DMS53 treated with DMSO at 0.1 percent for 48 hours (cell line): ENCODE measurements at regions not wholly inside any gene's neighbourhood (a gene's known extent, or its start where the extent isn't known, plus 50 kb on each side); places are given as distances from the start of the nearest gene placed in this dataset.

Source experiments
- DNase-seq: peaks from one replicate; lab custom pipeline; 2025; ENCODE audit not compliant: unreplicated experiment; lab: John Stamatoyannopoulos, UW

DNA sequence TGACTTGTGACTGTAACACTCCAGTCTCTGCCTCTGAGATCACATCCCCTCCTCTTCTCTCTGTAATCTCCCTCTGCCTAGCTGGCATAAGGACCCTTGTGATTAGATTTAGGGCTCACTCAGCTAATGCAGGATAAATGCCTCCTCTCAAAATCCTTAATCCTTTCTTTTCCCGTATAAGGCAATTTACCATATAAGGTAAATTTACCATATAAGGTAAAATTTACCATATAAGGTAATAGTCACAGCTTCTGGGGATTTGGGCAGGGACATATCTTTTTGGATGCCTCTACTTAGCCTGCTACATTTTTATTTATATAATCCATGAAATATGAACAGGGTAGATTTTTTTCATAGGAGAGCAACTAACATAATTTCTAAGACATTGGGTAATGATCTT is 318.0 kb upstream of the PUM3 start:
- no peak for DNase-seq

DNA sequence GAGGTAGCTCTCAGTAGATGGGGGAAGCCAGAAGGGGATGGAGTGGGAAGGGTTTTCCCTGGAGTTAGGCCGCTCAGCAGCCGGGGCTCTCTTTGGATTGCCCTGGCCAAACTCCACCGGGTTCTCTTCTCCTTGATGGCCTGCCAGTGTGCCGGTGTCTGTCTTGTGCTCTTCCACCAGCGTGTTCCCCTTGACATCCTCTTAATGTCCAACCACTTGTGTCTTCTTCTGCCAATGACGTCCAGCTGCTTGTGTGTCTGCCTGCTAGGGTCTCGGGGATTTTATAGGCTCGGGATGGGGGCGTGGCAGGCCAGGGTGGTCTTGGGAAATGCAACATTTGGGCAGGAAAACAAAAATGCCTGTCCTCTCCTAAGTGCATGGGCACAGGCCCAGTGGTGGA is 313.1 kb upstream of the PUM3 start:
- DNase-seq, result no peak

DNA sequence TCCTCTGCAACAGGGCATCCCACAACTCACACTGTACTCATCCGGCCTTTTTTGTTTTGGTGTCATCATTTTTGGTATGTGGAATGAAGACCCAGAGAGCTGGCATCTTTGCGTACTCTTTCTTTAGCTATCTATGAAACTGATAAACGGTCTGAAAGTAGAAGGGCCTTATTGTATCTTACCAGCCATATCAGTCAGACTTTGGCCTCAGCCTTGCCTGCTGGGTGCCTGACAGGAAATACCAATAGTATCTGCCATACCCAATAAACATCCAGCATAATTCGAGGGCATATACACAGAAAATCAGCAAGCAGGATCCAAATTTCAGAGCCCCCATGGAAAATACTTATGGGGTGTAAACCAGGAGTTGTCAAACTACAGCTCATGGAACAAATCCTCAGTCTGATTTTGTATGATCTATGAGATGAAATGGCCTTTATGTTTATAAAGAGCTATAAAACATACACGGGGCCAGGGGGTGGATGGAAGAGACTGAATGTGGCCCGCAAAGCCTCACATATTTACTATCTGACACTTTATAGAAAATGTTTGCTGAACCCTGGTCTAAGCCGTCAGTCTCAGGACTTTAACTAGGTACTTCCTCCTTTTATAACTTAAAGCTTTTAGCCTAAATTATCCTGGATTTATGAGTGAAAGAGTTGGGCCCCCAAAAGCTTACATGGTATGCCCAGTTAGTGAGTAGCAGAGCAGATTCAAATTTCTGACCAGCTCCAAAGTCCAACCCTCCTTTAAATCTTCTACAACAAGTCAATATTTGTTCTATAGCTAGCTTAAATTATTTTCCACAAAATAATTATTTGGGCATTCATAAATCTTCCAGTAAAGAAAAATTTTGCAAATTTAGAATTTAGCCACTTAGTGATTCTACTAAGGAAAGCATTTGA is 308.0 kb upstream of the PUM3 start:
- DNase-seq, result no peak

DNA sequence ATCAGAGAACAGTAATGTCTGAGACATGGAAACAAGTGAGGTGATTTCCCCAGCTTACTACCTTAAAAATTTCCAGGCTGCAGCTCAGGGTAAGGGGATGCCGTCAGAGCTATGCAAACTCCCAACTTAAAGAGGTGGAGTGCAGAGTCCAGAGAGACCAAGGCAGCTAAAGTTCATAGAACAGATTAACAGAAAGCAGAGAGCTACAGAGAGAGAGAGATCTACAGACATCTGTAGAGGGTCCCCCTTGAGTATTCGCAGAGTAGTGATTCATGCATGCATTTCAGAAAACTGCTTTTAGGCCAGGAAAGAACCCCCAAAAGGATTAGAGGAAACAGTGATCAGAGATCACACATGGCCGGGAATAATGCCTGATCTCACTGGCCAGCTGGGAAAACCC is 306.2 kb upstream of the PUM3 start:
- DNase-seq, result no peak

DNA sequence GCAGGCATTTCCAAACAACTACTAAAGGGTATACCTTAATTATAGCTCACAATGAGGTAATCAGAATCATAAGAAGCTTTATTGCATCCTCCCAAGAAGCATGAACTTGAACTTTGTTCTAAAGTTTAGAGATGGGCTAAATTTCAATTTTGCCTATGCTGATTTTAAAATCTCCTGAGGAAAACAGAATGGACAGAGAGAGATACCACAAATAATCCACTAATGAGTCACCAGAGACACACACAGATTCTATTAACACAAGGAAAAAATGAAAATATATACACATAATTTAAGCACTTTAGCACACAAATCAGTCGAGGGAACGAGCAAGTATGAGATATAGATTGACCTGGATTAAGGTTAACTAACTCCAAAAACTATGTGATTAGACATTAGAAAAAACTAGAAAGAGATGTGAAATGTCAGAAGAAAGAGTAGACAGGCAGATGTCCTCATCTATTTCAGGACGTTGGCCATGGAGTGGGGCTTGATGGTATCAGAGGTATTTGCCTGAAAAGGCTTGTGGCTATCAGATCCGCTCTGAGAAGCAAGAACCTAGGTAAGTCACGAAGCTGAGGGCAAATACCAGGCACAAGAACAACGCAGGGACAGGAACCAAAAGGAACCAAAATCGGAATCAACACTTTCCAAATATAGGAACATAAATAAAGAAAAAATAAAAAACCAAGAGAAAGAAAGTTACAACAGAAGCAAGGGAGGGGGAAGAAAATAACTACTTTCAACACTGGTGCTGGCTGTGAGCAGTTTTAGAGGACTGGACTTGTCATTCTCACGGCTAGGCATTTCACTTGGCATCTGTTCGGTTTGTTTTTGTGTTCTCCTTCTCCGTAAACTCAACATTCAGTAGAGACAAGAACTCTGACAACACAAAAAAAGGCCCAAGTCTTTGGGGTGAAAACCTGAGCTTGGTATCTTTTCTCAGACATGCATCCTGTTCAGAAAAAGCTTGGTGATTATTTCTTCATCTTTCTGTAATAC is 294.6 kb upstream of the PUM3 start:
- no peak for DNase-seq

DNA sequence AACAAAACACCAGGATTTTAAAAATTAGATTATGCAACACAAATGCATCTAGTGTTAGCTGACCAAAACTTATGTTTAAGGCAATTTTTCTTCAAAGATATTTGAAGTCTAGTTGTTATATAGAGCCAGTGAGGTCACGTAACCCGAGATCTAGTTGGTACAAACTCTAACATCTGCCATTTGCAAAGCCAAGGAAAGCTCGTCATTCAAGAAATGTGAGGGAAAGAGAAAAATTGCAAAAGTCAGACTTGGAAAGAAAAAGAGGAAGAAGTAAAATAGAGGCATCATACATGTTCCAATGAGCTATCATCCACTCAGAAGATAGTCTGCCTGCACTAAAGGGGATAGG is 293.4 kb upstream of the PUM3 start:
- no peak for DNase-seq

DNA sequence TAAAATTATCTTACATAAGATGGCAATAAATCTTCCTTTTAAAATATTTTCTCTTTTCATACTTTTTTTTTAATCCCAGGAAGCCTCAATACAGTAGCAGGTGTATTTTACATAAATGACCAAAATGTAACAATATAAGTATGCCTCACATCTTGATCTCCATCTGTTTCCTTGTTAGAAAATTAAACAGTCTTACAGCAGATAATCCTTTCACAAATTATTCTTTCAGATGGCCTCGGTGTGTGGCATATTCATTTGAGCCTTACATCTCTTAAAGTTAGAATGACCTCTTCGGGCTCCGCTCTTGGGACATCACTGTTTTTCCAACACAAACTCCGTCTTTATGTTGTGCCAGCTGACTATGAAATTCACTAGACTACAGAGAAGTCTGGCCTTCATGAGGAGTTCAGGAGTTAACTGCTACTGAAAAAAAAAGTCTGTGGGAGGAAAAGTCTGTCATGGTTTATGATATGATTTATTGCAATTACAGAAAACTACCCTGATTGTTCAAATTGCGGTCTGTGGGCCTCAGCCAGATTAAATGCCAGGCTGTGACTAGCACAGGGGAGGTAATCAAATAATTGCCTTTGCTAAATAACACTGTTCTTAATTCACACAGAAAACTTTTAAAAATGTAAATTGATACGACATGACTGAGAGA is 292.9 kb upstream of the PUM3 start:
- no peak for DNase-seq

DNA sequence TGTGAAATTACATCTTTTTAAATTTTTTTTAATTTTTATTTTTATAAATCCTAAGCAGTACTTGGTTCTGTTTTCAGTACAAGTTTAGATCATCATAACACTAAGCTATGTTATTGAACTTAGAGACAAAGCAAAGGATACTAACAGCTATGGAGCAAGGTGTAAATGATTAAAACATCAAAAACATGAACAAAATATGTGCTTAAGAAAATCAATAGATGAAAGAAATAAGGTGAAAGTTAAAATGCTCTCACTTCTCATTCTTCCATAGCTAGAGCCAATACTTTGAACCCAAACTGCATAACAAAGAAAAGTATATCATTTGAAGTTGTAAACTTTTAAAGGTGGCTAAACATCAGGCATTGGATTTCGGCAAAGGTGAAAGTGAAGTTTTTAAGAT is 292.3 kb upstream of the PUM3 start:
- DNase-seq, result no peak

DNA sequence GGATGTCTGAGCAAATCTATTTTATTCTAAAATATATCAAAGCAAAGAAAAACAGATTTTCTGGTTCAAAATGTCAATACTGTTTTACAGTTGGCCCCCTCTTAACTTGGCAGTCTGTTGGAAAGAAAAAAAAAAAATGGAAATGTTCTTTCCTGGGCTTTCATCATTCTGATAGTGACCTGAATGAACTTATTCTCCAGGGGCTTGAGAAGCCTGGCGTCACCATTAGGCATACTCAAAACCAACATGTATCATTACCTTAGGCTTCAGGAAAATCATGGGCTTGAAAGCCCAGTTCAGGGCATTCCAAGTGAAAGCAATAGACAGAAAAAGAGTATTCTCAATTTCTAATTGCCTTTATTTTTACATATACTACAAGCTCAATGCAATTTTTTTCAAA is 283.7 kb upstream of the PUM3 start:
- DNase-seq, result no peak

DNA sequence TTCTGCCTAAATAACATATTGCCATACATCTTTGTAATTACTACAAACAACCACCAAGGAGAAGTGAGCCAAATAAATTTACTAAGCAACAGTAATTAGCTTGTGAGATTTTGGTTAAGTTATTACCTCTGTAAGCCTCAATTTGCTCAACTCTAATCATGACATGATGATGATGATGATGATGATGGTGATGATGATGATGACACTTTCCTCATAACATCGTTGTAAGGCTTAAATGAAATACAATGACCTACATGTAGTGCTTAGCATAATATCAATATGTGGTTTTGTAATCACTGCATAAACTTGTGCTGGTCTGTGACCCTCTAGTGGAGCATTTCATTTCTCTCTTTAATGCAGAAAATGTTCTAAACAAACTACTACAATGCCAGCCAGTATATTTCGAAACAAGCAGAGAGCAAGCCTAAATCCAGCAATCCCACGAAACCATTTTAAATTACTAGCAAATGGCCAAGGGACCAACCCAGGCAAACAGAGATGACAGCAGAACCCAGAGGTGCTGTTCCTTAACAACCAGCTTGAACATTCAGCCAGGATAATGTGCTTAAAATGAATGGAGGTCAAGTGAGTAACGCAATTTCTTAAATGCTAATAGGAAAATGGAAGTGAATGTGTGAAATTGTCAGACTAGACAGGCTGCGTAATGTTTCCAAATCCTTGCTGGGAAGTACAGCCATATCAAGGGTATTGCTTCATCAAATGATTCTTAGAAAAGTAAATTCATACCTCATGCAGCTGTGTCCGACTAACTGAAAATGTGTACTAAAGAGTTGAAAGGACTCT is 281.9 kb upstream of the PUM3 start:
- no peak for DNase-seq

DNA sequence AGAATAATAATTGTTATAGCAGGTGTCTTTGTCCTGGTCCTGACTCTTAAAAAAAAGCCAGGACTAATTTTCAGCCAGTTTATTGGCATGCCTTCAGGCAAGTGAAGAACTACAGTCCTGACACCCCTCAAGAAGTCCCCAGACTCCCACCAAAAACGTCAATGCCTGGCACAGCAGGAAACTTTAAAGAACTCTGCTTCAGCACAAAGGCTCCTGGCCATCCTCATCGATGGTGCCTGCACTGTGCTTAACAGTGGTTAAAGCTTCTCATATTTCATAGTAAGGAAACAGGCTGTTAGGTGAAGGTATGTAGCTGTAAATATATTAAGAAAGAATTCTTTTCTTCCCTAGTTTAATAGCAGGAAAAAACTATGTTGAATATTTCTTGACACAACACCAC is 280.1 kb upstream of the PUM3 start:
- DNase-seq, result no peak

DNA sequence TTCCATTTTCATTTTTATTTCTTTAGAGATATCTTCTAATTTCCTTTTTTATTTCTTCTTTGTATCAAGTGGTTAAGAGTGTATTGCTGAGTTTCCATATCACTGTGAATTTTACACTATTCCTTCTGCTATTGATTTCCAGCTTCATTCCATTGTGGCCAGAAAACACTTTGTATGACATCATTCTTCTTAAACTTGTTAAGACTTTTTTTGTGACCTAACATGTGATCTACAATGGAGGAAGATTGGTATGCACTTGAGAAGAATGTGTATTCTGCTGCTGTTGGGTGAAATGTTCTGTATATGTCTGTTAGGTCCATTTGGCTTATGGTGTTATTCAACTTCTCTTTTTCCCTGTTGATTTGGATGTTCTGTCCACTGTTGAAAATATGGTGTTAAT is 274.2 kb upstream of the PUM3 start:
- DNase-seq, result no peak

DNA sequence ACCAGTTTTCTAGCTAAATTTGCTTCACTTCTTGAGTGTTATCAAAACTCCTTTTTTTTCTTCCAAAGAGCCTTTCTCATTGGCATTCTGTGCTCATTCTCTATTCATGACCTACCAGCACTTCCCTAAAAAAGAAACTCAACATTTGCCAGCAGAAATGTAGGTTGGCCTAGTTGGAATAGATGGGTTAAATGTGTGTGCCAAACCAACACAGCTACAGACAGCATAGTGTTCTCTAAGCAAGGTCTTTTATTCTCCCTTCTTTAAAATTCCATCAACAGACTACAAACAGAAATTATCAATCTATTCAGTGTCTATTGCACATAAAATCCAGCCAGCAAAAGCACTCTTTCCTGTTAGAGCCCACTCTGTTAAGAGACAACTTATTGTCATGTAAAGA is 255.8 kb upstream of the PUM3 start:
- DNase-seq, result no peak

DNA sequence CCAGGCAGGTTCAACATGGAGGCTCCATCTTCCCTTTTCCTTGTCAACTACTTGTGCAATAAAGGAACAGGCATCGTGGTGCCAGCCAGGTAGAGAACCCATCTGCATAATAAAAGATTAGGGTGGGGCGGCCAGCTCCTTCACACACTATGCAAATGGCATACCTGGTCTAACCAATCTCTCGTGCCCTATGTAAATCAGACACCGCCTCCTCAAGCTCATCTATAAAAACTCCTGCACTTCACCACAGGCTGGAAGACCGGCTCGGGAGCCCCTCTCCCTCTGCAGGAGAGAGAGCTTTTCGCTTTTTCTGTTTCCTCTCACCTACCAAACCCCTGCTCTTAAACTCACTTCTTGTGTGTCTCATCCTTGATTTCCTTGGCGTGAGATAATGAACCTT is 244.3 kb upstream of the PUM3 start:
- no peak for DNase-seq

DNA sequence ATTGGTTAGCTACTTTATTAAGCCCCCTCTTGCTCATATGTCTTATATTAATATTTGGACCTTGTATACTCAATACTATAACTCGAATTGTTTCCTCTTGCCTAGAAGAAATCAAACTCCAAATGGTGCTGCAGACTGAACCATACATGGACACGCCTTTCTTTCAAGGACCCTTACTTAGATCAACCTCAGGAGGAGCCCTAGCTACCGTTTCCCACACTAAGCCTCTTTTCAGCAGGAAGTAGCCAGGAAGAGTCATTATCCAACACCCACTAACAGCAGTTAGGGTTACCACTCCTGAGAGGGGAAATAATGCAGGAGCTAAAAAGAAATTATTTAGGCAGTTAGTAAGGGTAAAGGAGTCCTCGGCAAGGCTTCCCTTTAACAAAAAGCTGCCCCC is 243.8 kb upstream of the PUM3 start:
- DNase-seq, result no peak

DNA sequence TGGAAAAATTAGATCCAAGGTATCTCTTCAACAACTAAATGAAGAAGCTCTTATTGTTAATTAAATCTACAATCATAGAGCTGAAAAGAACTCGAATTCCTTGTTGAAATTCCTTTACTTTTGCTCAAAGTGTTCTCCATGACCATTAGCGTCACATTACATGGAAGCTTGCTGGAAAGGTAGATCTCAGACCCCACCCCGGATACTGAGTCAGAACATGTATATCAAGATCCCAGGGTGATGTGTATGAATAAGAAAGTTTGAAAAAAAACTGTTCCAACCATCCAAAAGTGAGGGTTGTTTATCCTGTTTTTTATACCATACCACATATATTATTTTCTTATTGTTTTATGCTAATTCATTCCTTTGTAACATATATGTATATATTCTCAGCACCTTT is 237.1 kb upstream of the PUM3 start:
- no peak for DNase-seq

DNA sequence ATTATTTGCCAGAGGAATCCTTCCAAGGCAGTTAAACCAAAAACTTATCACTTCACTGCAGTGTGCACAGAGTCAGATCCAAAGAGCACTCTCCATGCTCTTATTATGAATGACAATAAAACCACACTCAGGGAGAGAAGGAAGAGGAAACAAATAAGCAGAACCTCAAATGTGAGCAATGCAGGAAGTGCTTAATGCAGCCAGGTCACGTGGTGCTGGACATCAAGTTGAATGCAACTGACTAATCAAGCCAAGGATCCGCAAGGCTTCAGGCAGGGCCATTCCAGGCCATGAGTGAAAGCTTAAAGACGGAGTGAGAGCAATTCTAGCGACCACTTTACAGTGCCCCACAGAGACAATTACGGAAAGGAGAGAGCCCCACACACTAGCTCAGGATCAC is 230.4 kb upstream of the PUM3 start:
- DNase-seq, result no peak

DNA sequence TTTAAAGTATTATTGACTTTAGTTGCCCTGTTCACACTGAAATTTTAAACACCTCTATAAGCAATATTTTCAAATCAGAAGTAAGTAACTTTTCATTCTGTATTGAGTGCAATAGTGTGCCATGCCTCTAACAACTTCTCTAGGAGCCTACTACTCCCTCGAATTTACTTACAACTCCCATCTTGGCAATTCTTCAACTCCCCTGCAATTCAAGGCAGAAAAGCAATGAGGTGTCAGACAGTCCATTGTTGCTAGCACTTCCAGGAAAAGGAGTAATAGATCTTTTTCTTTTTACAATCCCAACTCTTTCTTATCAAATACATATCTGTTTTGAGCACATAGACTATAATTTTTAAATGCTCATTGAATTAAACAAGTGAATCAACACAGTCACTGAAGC is 222.7 kb upstream of the PUM3 start:
- no peak for DNase-seq

DNA sequence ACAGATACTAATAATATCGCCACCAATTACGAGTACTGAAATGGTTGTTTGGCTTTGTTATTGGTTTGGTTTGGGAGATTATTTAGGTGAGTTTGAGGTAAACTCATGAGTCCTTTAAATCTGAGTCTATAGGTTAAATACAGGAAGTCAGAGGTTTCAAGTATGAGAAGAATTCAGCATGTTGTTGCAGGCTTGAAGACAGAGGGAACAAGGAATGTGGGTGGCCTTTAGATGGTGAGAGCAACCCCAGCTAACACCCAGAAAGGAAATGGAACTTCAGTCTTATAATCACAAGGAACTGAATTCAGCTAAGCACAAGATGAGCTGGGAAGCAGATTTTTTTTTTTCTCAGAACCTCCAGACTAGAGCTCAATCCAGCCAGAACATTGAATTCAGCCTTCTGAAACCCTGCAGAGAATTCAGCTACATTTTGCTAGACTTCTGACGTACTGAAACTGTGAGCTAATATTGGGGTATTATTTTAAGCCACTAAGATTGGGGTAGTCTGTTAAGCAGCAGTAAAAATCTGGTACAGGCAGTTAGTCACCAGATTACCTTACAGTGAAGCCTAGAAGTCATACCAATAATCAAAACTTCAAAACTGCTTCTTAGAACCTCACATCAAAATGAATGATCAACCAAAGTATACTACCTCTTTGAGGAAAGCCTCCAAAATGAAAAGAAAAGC is 216.0 kb upstream of the PUM3 start:
- no peak for DNase-seq

DNA sequence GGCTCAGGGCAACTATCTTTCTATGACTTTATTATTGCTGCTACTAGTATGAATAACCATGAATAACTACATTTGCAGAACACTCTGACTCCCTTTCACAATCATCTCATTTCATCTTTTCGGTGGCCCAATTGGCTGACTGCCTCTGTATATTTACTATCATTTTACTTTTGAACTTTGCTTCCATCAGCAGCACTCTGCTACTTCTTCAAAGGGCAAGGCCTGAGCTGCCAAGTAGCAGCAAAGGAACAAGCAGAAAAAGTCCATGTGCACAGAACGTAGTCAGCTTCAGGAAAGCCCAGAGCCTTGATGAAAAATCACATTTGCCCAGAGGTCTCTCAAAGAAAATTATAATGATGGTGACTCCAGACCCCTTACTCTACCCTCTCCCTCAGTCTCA is 214.5 kb upstream of the PUM3 start:
- no peak for DNase-seq
